ENCODE measurements at regions not wholly inside any gene's neighbourhood (a gene's known extent, or its start where the extent isn't known, plus 50 kb on each side); places are given as distances from the start of the nearest gene placed in this dataset.

GRCh38 chr7:41010967-41011366 lies 691.9 kb downstream of the INHBA start:
- TF ChIP-seq EZH2 (IDR thresholded peaks at IDR 0.05; ENCODE audit: borderline replicate concordance, low read length): no peak
- TF ChIP-seq CTCF (conservative IDR thresholded peaks at IDR 0.05 in 1 of 2, IDR thresholded peaks at IDR 0.05 in 1 of 2; ENCODE audit: extremely low read depth in 1 of 2, insufficient read depth in 1 of 2, low read depth in 1 of 2, low read length in 2 of 2): no peak
